ENCODE measurements at regions not wholly inside any gene's neighbourhood (a gene's known extent, or its start where the extent isn't known, plus 50 kb on each side); places are given as distances from the start of the nearest gene placed in this dataset.

GRCh38 chr6:168228676-168229367 lies 90.8 kb downstream of the DACT2 start:
- H3K4me3 ChIP-seq (ENCODE audit: low read length) = no peak overlapping the region
- TF ChIP-seq CTCF (IDR thresholded peaks at IDR 0.05; ENCODE audit: insufficient read depth, low read depth, low read length, missing control alignments) = no peak
- DNase-seq (ENCODE audit: low read depth) = no peak

GRCh38 chr6:168227840-168228239 lies 91.7 kb downstream of the DACT2 start:
- no peak overlapping the region for H3K4me3 ChIP-seq (ENCODE audit: low read length)
- DNase-seq (ENCODE audit: low read depth) = no peak
- TF ChIP-seq CTCF (IDR thresholded peaks at IDR 0.05; ENCODE audit: insufficient read depth, low read depth, low read length, missing control alignments) = no peak

- H3K4me3 ChIP-seq (ENCODE audit: low read length) = no peak overlapping the region
- DNase-seq (ENCODE audit: low read depth) = no peak
- TF ChIP-seq CTCF (IDR thresholded peaks at IDR 0.05; ENCODE audit: insufficient read depth, low read depth, low read length, missing control alignments) = no peak
Measured at GRCh38 chr6:168226902-168227318, 92.7 kb downstream of the DACT2 start.

GRCh38 chr6:168226061-168226752 lies 93.4 kb downstream of the DACT2 start:
- DNase-seq (ENCODE audit: low read depth) = no peak
- no peak for TF ChIP-seq CTCF (IDR thresholded peaks at IDR 0.05; ENCODE audit: insufficient read depth, low read depth, low read length, missing control alignments)
- no peak overlapping the region for H3K4me3 ChIP-seq (ENCODE audit: low read length)

- no peak for TF ChIP-seq CTCF (IDR thresholded peaks at IDR 0.05; ENCODE audit: insufficient read depth, low read depth, low read length, missing control alignments)
- DNase-seq (ENCODE audit: low read depth) = no peak
- H3K4me3 ChIP-seq (ENCODE audit: low read length) = no peak overlapping the region
Measured at GRCh38 chr6:168225471-168225911, 94.1 kb downstream of the DACT2 start.

GRCh38 chr6:168223755-168224154 lies 95.8 kb downstream of the DACT2 start:
- no peak for DNase-seq (ENCODE audit: low read depth)
- no peak for TF ChIP-seq CTCF (IDR thresholded peaks at IDR 0.05; ENCODE audit: insufficient read depth, low read depth, low read length, missing control alignments)
- H3K4me3 ChIP-seq (ENCODE audit: low read length) = no peak overlapping the region

Measured in epithelial cell of esophagus (primary cell).